Keratinocyte (primary cell): ENCODE measurements at regions not wholly inside any gene's neighbourhood (a gene's known extent, or its start where the extent isn't known, plus 50 kb on each side); places are given as distances from the start of the nearest gene placed in this dataset.
"Not testable (repeated sequence)": the region's sequence is repeated elsewhere in the genome, so short reads cannot be mapped to it uniquely, and the experiment has no call there.

Experiments used
- DNase-seq: peaks from one replicate; pipeline ENCODE4 v3.0.0-alpha.2; 2011; ENCODE audit warnings: low read depth, missing footprints, low spot score
- FAIRE-seq: peaks from 2 replicates; lab custom pipeline; 2011; peaks lifted over from hg19 to GRCh38; lab: Jason Lieb, UNC
- H2AFZ ChIP-seq: 2 replicates; pipeline ENCODE4 v1.6.0; 2012; ENCODE audit warnings: low read length, control low read depth, inconsistent platforms; ENCODE audit not compliant: control insufficient read depth
- H3K27ac ChIP-seq: 2 replicates; pipeline ENCODE4 v1.5.1; 2011; ENCODE audit warnings: low read length; ENCODE audit not compliant: control insufficient read depth, insufficient read depth
- H3K27me3 ChIP-seq: 3 replicates; pipeline ENCODE4 v1.6.0; 2011; ENCODE audit warnings: low read length; ENCODE audit not compliant: control insufficient read depth, insufficient read depth; ENCODE audit errors: extremely low read depth
- H3K36me3 ChIP-seq, 2 experiments: 2 replicates in 1 of 2; 3 replicates in 1 of 2; pipeline ENCODE4 v1.5.1; 2011; ENCODE audit warnings: low read length in 2 of 2, mild to moderate bottlenecking in 1 of 2; ENCODE audit not compliant: control insufficient read depth in 2 of 2, insufficient read depth in 2 of 2; ENCODE audit errors: extremely low read depth in 1 of 2
- H3K4me1 ChIP-seq: 3 replicates; pipeline ENCODE4 v1.5.1; 2011; ENCODE audit warnings: low read length; ENCODE audit not compliant: control insufficient read depth, insufficient read depth; ENCODE audit errors: extremely low read depth
- H3K4me2 ChIP-seq: 3 replicates; pipeline ENCODE4 v1.6.0; 2011; ENCODE audit warnings: low read depth, low read length; ENCODE audit not compliant: control insufficient read depth, insufficient read depth; ENCODE audit errors: extremely low read depth
- H3K4me3 ChIP-seq, 3 experiments: fragments of 200-600 bp in 1 of 3; sonication (generic) in 1 of 3; 2 replicates in 2 of 3; 3 replicates in 1 of 3; pipeline ENCODE4 v1.5.1; 2011 to 2016; ENCODE audit warnings: low read length in 3 of 3, mild to moderate bottlenecking in 3 of 3, control low read depth in 2 of 3, inconsistent platforms in 1 of 3, low read depth in 1 of 3, mixed read lengths in 1 of 3, mixed run types in 1 of 3, moderate library complexity in 1 of 3; ENCODE audit not compliant: control insufficient read depth in 2 of 3, insufficient read depth in 2 of 3; ENCODE audit errors: extremely low read depth in 1 of 3
- H3K79me2 ChIP-seq: 2 replicates; pipeline ENCODE4 v1.6.0; 2012; ENCODE audit warnings: low read length; ENCODE audit not compliant: control insufficient read depth, insufficient read depth
- H3K9ac ChIP-seq: 3 replicates; pipeline ENCODE4 v1.6.0; 2011; ENCODE audit warnings: low read length; ENCODE audit not compliant: control insufficient read depth, insufficient read depth; ENCODE audit errors: extremely low read depth
- H3K9me1 ChIP-seq: 3 replicates; pipeline ENCODE4 v1.6.0; 2011; ENCODE audit warnings: low read length; ENCODE audit not compliant: control insufficient read depth, insufficient read depth; ENCODE audit errors: extremely low read depth
- H3K9me3 ChIP-seq: 2 replicates; pipeline ENCODE4 v1.5.1; 2012; ENCODE audit warnings: low read depth, low read length; ENCODE audit not compliant: control insufficient read depth
- H4K20me1 ChIP-seq: 3 replicates; pipeline ENCODE4 v1.6.0; 2011; ENCODE audit warnings: low read length; ENCODE audit not compliant: control insufficient read depth, insufficient read depth; ENCODE audit errors: extremely low read depth
- EZH2 ChIP-seq: IDR thresholded peaks from one replicate; pipeline ENCODE4 v1.6.1; 2012; ENCODE audit warnings: inconsistent platforms, mild to moderate bottlenecking, low read length, moderate library complexity
- dilution Hi-C: fragments of 300-500 bp; cut with MboI; formaldehyde crosslinking; loops from one replicate; pipeline ENCODE4 v1.7.0; 2020; ENCODE audit warnings: low sequenced_read_pairs; ENCODE audit not compliant: extremely low pct_ligation_motif_present
- TF ChIP-seq, protein P1 (sequence below), 3 experiments: IDR thresholded peaks in 1 of 3; conservative IDR thresholded peaks in 1 of 3; optimal IDR thresholded peaks in 1 of 3; 2 replicates in 2 of 3; 3 replicates in 1 of 3; pipeline versions ENCODE3 to v1.5.1; 2011; ENCODE audit warnings: low read length in 3 of 3, mild to moderate bottlenecking in 3 of 3, moderate library complexity in 2 of 3, control low read depth in 1 of 3, inconsistent platforms in 1 of 3; ENCODE audit not compliant: insufficient read depth in 2 of 3; ENCODE audit errors: extremely low read depth in 1 of 3

DNA sequence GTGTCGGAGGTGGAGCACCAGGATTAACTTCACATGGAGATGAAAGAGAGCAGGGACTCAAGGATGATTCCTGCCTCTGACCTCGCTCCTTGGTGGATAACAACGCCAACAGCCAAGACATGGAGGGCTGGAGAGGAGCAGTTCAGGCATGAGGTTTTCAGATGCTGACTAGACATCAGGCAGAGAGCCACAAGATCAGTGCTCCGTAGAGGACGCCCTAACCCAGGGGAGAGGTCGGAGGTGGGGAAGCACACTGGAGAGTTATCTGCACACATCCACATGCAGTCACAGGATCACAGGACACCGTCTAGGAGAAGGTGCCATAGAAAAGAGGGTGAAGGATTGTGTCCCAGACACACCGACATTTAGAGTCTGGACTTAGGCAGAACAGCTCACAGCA, 344.3 kb downstream of the EIPR1 start:
- Histone ChIP-seq H2AFZ (no peak overlapping the region), H3K4me2 (no peak overlapping the region), H3K9ac (no peak overlapping the region), H3K79me2 (no peaks in the 10 kb centered on the region), H3K27me3 (no peaks in the 10 kb centered on the region), H3K4me3 (no peak overlapping the region), H3K9me3 (no peaks in the 10 kb centered on the region), H3K9me1 (no peaks in the 10 kb centered on the region), H4K20me1 (no peaks in the 10 kb centered on the region), H3K4me1 (no peaks in the 10 kb centered on the region), H3K36me3 (no peaks in the 10 kb centered on the region), H3K27ac (no peak overlapping the region)
- FAIRE-seq: no peak
- dilution Hi-C loops: no loop called here
- no peak for DNase-seq
- TF ChIP-seq, protein P1, sequence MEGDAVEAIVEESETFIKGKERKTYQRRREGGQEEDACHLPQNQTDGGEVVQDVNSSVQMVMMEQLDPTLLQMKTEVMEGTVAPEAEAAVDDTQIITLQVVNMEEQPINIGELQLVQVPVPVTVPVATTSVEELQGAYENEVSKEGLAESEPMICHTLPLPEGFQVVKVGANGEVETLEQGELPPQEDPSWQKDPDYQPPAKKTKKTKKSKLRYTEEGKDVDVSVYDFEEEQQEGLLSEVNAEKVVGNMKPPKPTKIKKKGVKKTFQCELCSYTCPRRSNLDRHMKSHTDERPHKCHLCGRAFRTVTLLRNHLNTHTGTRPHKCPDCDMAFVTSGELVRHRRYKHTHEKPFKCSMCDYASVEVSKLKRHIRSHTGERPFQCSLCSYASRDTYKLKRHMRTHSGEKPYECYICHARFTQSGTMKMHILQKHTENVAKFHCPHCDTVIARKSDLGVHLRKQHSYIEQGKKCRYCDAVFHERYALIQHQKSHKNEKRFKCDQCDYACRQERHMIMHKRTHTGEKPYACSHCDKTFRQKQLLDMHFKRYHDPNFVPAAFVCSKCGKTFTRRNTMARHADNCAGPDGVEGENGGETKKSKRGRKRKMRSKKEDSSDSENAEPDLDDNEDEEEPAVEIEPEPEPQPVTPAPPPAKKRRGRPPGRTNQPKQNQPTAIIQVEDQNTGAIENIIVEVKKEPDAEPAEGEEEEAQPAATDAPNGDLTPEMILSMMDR (optimal IDR thresholded peaks at IDR 0.05 in 1 of 3, IDR thresholded peaks at IDR 0.05 in 1 of 3, conservative IDR thresholded peaks at IDR 0.05 in 1 of 3; ENCODE audit: extremely low read depth in 1 of 3, insufficient read depth in 2 of 3, low read length in 3 of 3): no peak
- TF ChIP-seq EZH2: no peak

DNA sequence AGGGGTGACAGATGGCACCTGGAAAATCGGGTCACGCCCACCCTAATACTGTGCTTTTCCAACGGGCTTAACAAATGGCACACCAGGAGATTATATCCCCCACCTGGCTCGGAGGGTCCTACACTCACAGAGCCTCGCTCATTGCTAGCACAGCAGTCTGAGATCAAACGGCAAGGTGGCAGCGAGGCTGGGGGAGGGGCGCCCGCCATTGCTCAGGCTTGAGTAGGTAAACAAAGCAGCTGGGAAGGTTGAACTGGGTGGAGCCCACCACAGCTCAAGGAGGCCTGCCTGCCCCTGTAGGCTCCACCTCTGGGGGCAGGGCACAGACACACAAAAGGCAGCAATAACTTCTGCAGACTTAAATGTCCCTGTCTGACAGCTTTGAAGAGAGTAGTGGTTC, 346.8 kb downstream of the EIPR1 start:
- DNase-seq, H3K36me3 ChIP-seq, H2AFZ ChIP-seq, H3K27ac ChIP-seq, H3K4me2 ChIP-seq, H4K20me1 ChIP-seq, dilution Hi-C loops, H3K79me2 ChIP-seq, H3K9me1 ChIP-seq, H3K9ac ChIP-seq, H3K4me3 ChIP-seq, H3K4me1 ChIP-seq, H3K27me3 ChIP-seq, H3K9me3 ChIP-seq, FAIRE-seq: not testable (repeated sequence)

DNA sequence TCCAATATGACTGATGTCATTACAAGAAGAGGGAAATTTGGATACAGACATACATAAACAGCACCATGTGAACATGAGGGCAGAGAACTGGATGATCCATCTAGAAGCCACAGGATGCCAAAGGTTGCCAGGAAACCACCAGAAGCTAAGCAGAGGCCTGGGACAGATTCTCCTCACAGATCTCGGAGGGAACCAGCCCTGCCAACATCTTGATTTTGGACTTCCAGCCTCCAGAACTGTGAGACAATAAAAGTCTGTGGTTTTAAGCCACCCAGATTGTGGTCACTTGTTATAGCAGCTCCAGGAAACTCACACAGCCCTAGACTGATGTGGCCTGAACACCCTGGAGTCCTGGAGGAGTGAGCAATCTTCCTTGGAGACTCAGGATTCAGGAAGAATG, 351.6 kb downstream of the EIPR1 start:
- Histone ChIP-seq H3K4me2 (no peak overlapping the region), H3K9me1 (no peaks in the 10 kb centered on the region), H3K27ac (no peak overlapping the region), H3K9ac (no peak overlapping the region), H3K79me2 (no peaks in the 10 kb centered on the region), H3K4me3 (no peak overlapping the region), H3K4me1 (no peaks in the 10 kb centered on the region), H3K9me3 (no peaks in the 10 kb centered on the region), H4K20me1 (no peaks in the 10 kb centered on the region), H3K36me3 (no peaks in the 10 kb centered on the region), H3K27me3 (no peaks in the 10 kb centered on the region), H2AFZ (no peak overlapping the region)
- no peak for FAIRE-seq
- dilution Hi-C loops: no loop called here
- TF ChIP-seq, protein P1 (optimal IDR thresholded peaks at IDR 0.05 in 1 of 3, IDR thresholded peaks at IDR 0.05 in 1 of 3, conservative IDR thresholded peaks at IDR 0.05 in 1 of 3; ENCODE audit: extremely low read depth in 1 of 3, insufficient read depth in 2 of 3, low read length in 3 of 3): no peak
- TF ChIP-seq EZH2: no peak
- no peak for DNase-seq
